Chondrocyte (in vitro differentiated cells): ENCODE measurements at regions not wholly inside any gene's neighbourhood (a gene's known extent, or its start where the extent isn't known, plus 50 kb on each side); places are given as distances from the start of the nearest gene placed in this dataset.

Source experiments
- DNase-seq: peaks from one replicate; pipeline ENCODE4 v3.0.0; 2021; ENCODE audit warnings: mixed read lengths, low spot score
- H3K27ac Mint-ChIP-seq: one replicate; pipeline ENCODE4 v1.8.0; 2021; ENCODE audit warnings: mild to moderate bottlenecking, moderate library complexity, mixed read lengths; ENCODE audit not compliant: unreplicated experiment
- H3K27me3 Mint-ChIP-seq: 2 replicates; pipeline ENCODE4 v1.8.0; 2021; ENCODE audit warnings: low read depth, mixed read lengths
- H3K36me3 Mint-ChIP-seq: 2 replicates; pipeline ENCODE4 v1.8.0; 2021; ENCODE audit warnings: low read depth, mixed read lengths
- H3K4me1 Mint-ChIP-seq: 2 replicates; pipeline ENCODE4 v1.8.0; 2021; ENCODE audit warnings: low read depth, mild to moderate bottlenecking, mixed read lengths
- H3K4me3 Mint-ChIP-seq: one replicate; pipeline ENCODE4 v1.8.0; 2021; ENCODE audit warnings: mild to moderate bottlenecking, moderate library complexity, mixed read lengths; ENCODE audit not compliant: unreplicated experiment
- H3K9me3 Mint-ChIP-seq: 2 replicates; pipeline ENCODE4 v1.8.0; 2021; ENCODE audit warnings: low read depth, mixed read lengths
- TF ChIP-seq, protein P1 (sequence below): fragments of 200-600 bp; sonication (generic); IDR thresholded peaks from 2 replicates; pipeline ENCODE4 v1.5.0; 2021; ENCODE audit warnings: antibody characterized with exemption, mild to moderate bottlenecking, moderate library complexity

- DNase-seq, result no peak
These were observed 147.6 kb upstream of the FAM83B start for GRCh38 chr6:54698974-54699373.

GRCh38 chr6:54700158-54700557 lies 146.4 kb upstream of the FAM83B start:
- no peak for DNase-seq
- TF ChIP-seq, protein P1, sequence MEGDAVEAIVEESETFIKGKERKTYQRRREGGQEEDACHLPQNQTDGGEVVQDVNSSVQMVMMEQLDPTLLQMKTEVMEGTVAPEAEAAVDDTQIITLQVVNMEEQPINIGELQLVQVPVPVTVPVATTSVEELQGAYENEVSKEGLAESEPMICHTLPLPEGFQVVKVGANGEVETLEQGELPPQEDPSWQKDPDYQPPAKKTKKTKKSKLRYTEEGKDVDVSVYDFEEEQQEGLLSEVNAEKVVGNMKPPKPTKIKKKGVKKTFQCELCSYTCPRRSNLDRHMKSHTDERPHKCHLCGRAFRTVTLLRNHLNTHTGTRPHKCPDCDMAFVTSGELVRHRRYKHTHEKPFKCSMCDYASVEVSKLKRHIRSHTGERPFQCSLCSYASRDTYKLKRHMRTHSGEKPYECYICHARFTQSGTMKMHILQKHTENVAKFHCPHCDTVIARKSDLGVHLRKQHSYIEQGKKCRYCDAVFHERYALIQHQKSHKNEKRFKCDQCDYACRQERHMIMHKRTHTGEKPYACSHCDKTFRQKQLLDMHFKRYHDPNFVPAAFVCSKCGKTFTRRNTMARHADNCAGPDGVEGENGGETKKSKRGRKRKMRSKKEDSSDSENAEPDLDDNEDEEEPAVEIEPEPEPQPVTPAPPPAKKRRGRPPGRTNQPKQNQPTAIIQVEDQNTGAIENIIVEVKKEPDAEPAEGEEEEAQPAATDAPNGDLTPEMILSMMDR, result no peak
- Mint-ChIP-seq H3K36me3 (no peaks in the 10 kb centered on the region), H3K4me1 (peaks cover 12% of the 10 kb centered on the region), H3K4me3 (no peak overlapping the region), H3K27ac (no peak overlapping the region), H3K9me3 (no peaks in the 10 kb centered on the region), H3K27me3 (peaks cover 5% of the 10 kb centered on the region)

More at GRCh38 chr6:54698974-54699373, 147.6 kb upstream of the FAM83B start:
- H3K4me3 Mint-ChIP-seq, result no peak overlapping the region
- TF ChIP-seq, protein P1, result no peak
- peaks cover 5% of the 10 kb centered on the region for H3K27me3 Mint-ChIP-seq
- peaks cover 12% of the 10 kb centered on the region for H3K4me1 Mint-ChIP-seq
- H3K36me3 Mint-ChIP-seq, result no peaks in the 10 kb centered on the region
- H3K9me3 Mint-ChIP-seq, result no peaks in the 10 kb centered on the region
- no peak overlapping the region for H3K27ac Mint-ChIP-seq

- Mint-ChIP-seq H3K9me3 (no peaks in the 10 kb centered on the region), H3K36me3 (no peaks in the 10 kb centered on the region), H3K27ac (no peak overlapping the region), H3K4me1 (peaks cover 8% of the 10 kb centered on the region), H3K4me3 (no peak overlapping the region), H3K27me3 (peaks cover 4% of the 10 kb centered on the region)
- DNase-seq, result no peak
- TF ChIP-seq, protein P1, result no peak
These were observed 143.8 kb upstream of the FAM83B start for GRCh38 chr6:54702772-54703171.

GRCh38 chr6:54706391-54706790 lies 140.2 kb upstream of the FAM83B start:
- H3K27ac Mint-ChIP-seq, result no peak overlapping the region
- no peaks in the 10 kb centered on the region for H3K4me1 Mint-ChIP-seq
- peaks cover 9% of the 10 kb centered on the region for H3K27me3 Mint-ChIP-seq
- no peak for DNase-seq
- TF ChIP-seq, protein P1, result no peak
- no peaks in the 10 kb centered on the region for H3K9me3 Mint-ChIP-seq
- H3K36me3 Mint-ChIP-seq, result no peaks in the 10 kb centered on the region
- H3K4me3 Mint-ChIP-seq, result no peak overlapping the region

DNA sequence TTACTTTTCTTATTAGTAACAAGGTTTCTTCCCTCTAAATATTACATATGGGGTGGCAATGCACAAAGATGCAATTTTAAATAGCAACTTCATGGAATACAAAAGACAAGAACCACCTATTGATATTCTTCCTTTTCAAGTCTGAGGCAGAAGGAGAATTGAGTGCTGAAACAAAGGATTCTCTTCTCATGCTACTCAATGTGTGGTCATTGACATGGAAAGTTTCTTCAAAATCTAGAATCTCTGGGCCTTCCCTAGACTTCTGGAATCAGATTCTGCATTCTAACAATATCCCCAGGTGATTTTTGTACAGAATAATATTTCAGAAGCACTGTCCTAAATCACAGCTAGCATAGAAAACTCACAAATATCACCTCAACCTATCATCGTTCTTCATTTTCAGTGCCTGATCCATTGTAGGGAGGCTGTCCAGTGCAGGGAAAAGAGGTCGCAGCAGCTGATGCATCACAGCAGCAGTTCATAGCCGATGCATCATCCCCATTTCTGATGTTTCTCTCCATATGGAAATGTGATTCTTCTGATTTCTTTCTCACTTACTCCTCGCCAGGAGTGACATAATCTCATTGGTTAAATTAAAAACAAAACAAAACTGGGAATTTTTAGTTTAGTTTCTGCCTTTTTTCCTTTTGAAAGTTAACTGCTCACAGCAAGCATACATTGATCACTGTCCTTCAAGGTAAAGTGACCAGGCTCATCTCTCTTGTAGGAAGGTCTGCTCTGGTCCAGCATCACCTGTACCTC lies 139.5 kb upstream of the FAM83B start:
- no peak for DNase-seq
- H3K4me3 Mint-ChIP-seq, result no peak overlapping the region
- TF ChIP-seq, protein P1, result no peak
- no peak overlapping the region for H3K27ac Mint-ChIP-seq
- no peaks in the 10 kb centered on the region for H3K36me3 Mint-ChIP-seq
- peaks cover 9% of the 10 kb centered on the region for H3K27me3 Mint-ChIP-seq
- H3K9me3 Mint-ChIP-seq, result no peaks in the 10 kb centered on the region
- no peaks in the 10 kb centered on the region for H3K4me1 Mint-ChIP-seq
